ENCODE measurements at regions not wholly inside any gene's neighbourhood (a gene's known extent, or its start where the extent isn't known, plus 50 kb on each side); places are given as distances from the start of the nearest gene placed in this dataset.
A peak's percentile ranks its signal among the peaks of the same experiment; 100 is the strongest.
"Not testable (repeated sequence)": the region's sequence is repeated elsewhere in the genome, so short reads cannot be mapped to it uniquely, and the experiment has no call there.

- not testable (repeated sequence) for DNase-seq
These were observed 161.3 kb upstream of the GCFC2 start for GRCh38 chr2:75871762-75872614.

GRCh38 chr2:75870651-75871137 lies 160.0 kb upstream of the GCFC2 start:
- DNase-seq, result no peak

- no peak for DNase-seq
These were observed 159.4 kb upstream of the GCFC2 start for GRCh38 chr2:75870133-75870532.

- DNase-seq, result no peak
These were observed 155.0 kb upstream of the GCFC2 start for GRCh38 chr2:75865702-75866101.

- DNase-seq, result no peak
These were observed 154.4 kb upstream of the GCFC2 start for GRCh38 chr2:75865083-75865482.

- no peak for DNase-seq
These were observed 151.8 kb upstream of the GCFC2 start for GRCh38 chr2:75862547-75862946.

GRCh38 chr2:75853436-75853835 lies 142.7 kb upstream of the GCFC2 start:
- DNase-seq, result no peak

- no peak for DNase-seq
These were observed 141.9 kb upstream of the GCFC2 start for GRCh38 chr2:75852639-75853038.

GRCh38 chr2:75846683-75847190 lies 136.0 kb upstream of the GCFC2 start:
- DNase-seq, result no peak

GRCh38 chr2:75844651-75845050 lies 133.9 kb upstream of the GCFC2 start:
- no peak for DNase-seq

GRCh38 chr2:75834588-75834987 lies 123.9 kb upstream of the GCFC2 start:
- DNase-seq, result not testable (repeated sequence)

- DNase-seq, result no peak
These were observed 122.7 kb upstream of the GCFC2 start for GRCh38 chr2:75833386-75833785.

GRCh38 chr2:75828826-75829225 lies 118.1 kb upstream of the GCFC2 start:
- no peak for DNase-seq

GRCh38 chr2:75823515-75823914 lies 112.8 kb upstream of the GCFC2 start:
- DNase-seq, result not testable (repeated sequence)

GRCh38 chr2:75822336-75822735 lies 111.6 kb upstream of the GCFC2 start:
- DNase-seq, result no peak

GRCh38 chr2:75820693-75821092 lies 110.0 kb upstream of the GCFC2 start:
- DNase-seq, result no peak

- DNase-seq, result no peak
These were observed 100.1 kb upstream of the GCFC2 start for GRCh38 chr2:75810611-75811330.

- DNase-seq, result peak in 1 of 2 experiments; percentile 2
These were observed 98.2 kb upstream of the GCFC2 start for GRCh38 chr2:75808793-75809535.

GRCh38 chr2:75807992-75808391 lies 97.3 kb upstream of the GCFC2 start:
- DNase-seq, result no peak

- no peak for DNase-seq
These were observed 90.7 kb upstream of the GCFC2 start for GRCh38 chr2:75801234-75801982.

- no peak for DNase-seq
These were observed 89.7 kb upstream of the GCFC2 start for GRCh38 chr2:75800456-75800855.

GRCh38 chr2:75799859-75800258 lies 89.1 kb upstream of the GCFC2 start:
- DNase-seq, result no peak

Data from Kasumi-1 (cell line).